ENCODE measurements at regions not wholly inside any gene's neighbourhood (a gene's known extent, or its start where the extent isn't known, plus 50 kb on each side); places are given as distances from the start of the nearest gene placed in this dataset.

GRCh38 chr12:34288963-34289345, 266.7 kb downstream of the ALG10 start:
- TF ChIP-seq CTCF (IDR thresholded peaks at IDR 0.05) (no peak), POLR2A (IDR thresholded peaks at IDR 0.05) (no peak)

Measured in body of pancreas (tissue), 4 donors.